Pulmonary artery endothelial cell (primary cell): ENCODE measurements at regions not wholly inside any gene's neighbourhood (a gene's known extent, or its start where the extent isn't known, plus 50 kb on each side); places are given as distances from the start of the nearest gene placed in this dataset.
"Not testable (repeated sequence)": the region's sequence is repeated elsewhere in the genome, so short reads cannot be mapped to it uniquely, and the experiment has no call there.

Experiments
- DNase-seq: peaks from one replicate; pipeline ENCODE4 v3.0.0-alpha.2; 2011; ENCODE audit warnings: low read depth, low spot score

- DNase-seq: no peak
Observed at GRCh38 chr3:22732641-22733040, 470.5 kb upstream of the UBE2E2 start.

- no peak for DNase-seq
Observed at GRCh38 chr3:22734207-22734606, 468.9 kb upstream of the UBE2E2 start.

GRCh38 chr3:22734756-22735155 is 468.4 kb upstream of the UBE2E2 start:
- DNase-seq: no peak

GRCh38 chr3:22735373-22735772 is 467.8 kb upstream of the UBE2E2 start:
- DNase-seq: no peak

GRCh38 chr3:22743386-22743785 is 459.7 kb upstream of the UBE2E2 start:
- DNase-seq: not testable (repeated sequence)

GRCh38 chr3:22745321-22745720 is 457.8 kb upstream of the UBE2E2 start:
- no peak for DNase-seq

GRCh38 chr3:22746221-22746620 is 456.9 kb upstream of the UBE2E2 start:
- DNase-seq: no peak

- no peak for DNase-seq
Observed at GRCh38 chr3:22748453-22749045, 454.6 kb upstream of the UBE2E2 start.

- DNase-seq: no peak
Observed at GRCh38 chr3:22759636-22760310, 443.4 kb upstream of the UBE2E2 start.

- no peak for DNase-seq
Observed at GRCh38 chr3:22765679-22766078, 437.4 kb upstream of the UBE2E2 start.

- no peak for DNase-seq
Observed at GRCh38 chr3:22777834-22778233, 425.3 kb upstream of the UBE2E2 start.

- peak; percentile 20 for DNase-seq
Observed at GRCh38 chr3:22779737-22780136, 423.4 kb upstream of the UBE2E2 start.

- no peak for DNase-seq
Observed at GRCh38 chr3:22792533-22792932, 410.6 kb upstream of the UBE2E2 start.

- no peak for DNase-seq
Observed at GRCh38 chr3:22795917-22796316, 407.2 kb upstream of the UBE2E2 start.

- DNase-seq: no peak
Observed at GRCh38 chr3:22798461-22798860, 404.7 kb upstream of the UBE2E2 start.

- DNase-seq: no peak
Observed at GRCh38 chr3:22819209-22819608, 383.9 kb upstream of the UBE2E2 start.

- DNase-seq: no peak
Observed at GRCh38 chr3:22835041-22835440, 368.1 kb upstream of the UBE2E2 start.

GRCh38 chr3:22836131-22836530 is 367.0 kb upstream of the UBE2E2 start:
- no peak for DNase-seq

- DNase-seq: no peak
Observed at GRCh38 chr3:22843854-22844253, 359.3 kb upstream of the UBE2E2 start.

- no peak for DNase-seq
Observed at GRCh38 chr3:22846566-22846965, 356.6 kb upstream of the UBE2E2 start.

- DNase-seq: not testable (repeated sequence)
Observed at GRCh38 chr3:22849583-22849982, 353.5 kb upstream of the UBE2E2 start.

- no peak for DNase-seq
Observed at GRCh38 chr3:22856811-22857210, 346.3 kb upstream of the UBE2E2 start.

GRCh38 chr3:22858486-22858885 is 344.6 kb upstream of the UBE2E2 start:
- no peak for DNase-seq
